Ovary (tissue), 3 donors: ENCODE measurements at regions not wholly inside any gene's neighbourhood (a gene's known extent, or its start where the extent isn't known, plus 50 kb on each side); places are given as distances from the start of the nearest gene placed in this dataset.
"Not testable (repeated sequence)": the region's sequence is repeated elsewhere in the genome, so short reads cannot be mapped to it uniquely, and the experiment has no call there.

ENCODE experiments used
- CTCF ChIP-seq, 3 donors: fragments of 450-650 bp in 2 of 3; fragments of 200-600 bp in 1 of 3; IDR thresholded peaks; one replicate each; pipeline versions ENCODE4 v1.5.1 to v1.8.0; 2016 to 2022; ENCODE audit warnings: antibody characterized with exemption in 3 of 3, mild to moderate bottlenecking in 1 of 3
- POLR2A ChIP-seq: fragments of 450-650 bp; IDR thresholded peaks from one replicate; pipeline ENCODE4 v1.6.1; 2017; ENCODE audit warnings: antibody characterized with exemption, mild to moderate bottlenecking, moderate library complexity
- donor health status: DM: no; HTN: no; CAD: no.

- TF ChIP-seq CTCF (IDR thresholded peaks at IDR 0.05); POLR2A: not testable (repeated sequence)
Measured at GRCh38 chr10:21283053-21283452, 242.4 kb downstream of the SKIDA1 start.
